Stomach (tissue), 4 donors: ENCODE measurements at regions not wholly inside any gene's neighbourhood (a gene's known extent, or its start where the extent isn't known, plus 50 kb on each side); places are given as distances from the start of the nearest gene placed in this dataset.

ENCODE experiments used
- CTCF ChIP-seq, 7 experiments: fragments of 450-650 bp in 4 of 7; fragments of 200-600 bp in 3 of 7; sonication (generic) in 3 of 7; IDR thresholded peaks; one replicate each; pipeline ENCODE4 v1.5.1; 2016 to 2019; ENCODE audit warnings: antibody characterized with exemption in 7 of 7, control low read depth in 2 of 7, mild to moderate bottlenecking in 1 of 7
- POLR2A ChIP-seq, 4 donors: fragments of 450-650 bp; IDR thresholded peaks; one replicate each; pipeline ENCODE4 v1.6.1; 2016; ENCODE audit warnings: antibody characterized with exemption in 4 of 4, control low read depth in 2 of 4, mild to moderate bottlenecking in 1 of 4, moderate library complexity in 1 of 4
- POLR2AphosphoS5 ChIP-seq, 3 donors: sonication (generic); formaldehyde crosslinking; IDR thresholded peaks; one replicate each; pipeline ENCODE4 v1.6.1; 2016; ENCODE audit warnings: antibody characterized with exemption in 3 of 3

DNA sequence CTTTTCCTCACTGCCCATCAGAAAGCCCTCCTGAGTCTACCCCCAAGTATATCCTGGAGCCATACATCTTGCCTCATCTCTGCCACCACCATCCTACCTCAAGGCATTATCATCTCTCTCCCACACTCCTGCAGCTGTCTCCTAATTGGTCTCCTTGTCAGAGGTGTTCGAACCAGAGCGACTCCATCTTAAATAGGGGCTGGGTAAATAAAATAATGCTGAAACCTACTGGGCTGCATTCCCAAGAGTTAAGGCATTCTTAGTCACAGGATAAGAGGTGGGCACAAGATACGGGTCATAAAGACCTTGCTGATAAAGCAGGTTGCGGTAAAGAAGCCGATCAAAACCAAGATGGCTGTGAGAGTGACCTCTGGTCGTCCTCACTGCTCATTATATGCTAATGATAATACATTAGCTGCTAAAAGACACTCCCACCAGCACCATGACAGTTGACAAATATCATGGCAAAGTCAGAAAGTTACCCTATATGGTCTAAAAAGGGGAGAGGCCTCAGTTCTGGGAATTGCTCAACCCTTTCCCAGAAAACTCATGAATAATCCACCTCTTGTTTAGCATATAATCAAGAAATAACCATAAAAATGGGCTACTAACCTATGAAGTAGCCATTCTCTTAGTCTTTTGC lies 97.0 kb upstream of the C16orf82 start:
- TF ChIP-seq CTCF (IDR thresholded peaks at IDR 0.05) (no peak), POLR2AphosphoS5 (IDR thresholded peaks at IDR 0.05) (no peak), POLR2A (IDR thresholded peaks at IDR 0.05) (no peak)
